ENCODE measurements at regions not wholly inside any gene's neighbourhood (a gene's known extent, or its start where the extent isn't known, plus 50 kb on each side); places are given as distances from the start of the nearest gene placed in this dataset.
A peak's percentile ranks its signal among the peaks of the same experiment; 100 is the strongest.

GRCh38 chr2:226256237-226256636 is 543.4 kb downstream of the IRS1 start:
- H3K27ac ChIP-seq: no peak overlapping the region
- no peaks in the 10 kb centered on the region for H3K4me1 ChIP-seq (replicated peaks in 1 of 2)
- peak in 3 of 8 experiments; percentile 14 to 56 (median 55) for ATAC-seq (replicated peaks in 6 of 8)
- 0 to 77% (median 25%) methylated on average over 1 to 2 of the region's 2 CpGs; no CpG with 5 or more reads in 3 of the 10 experiments for WGBS, 10 experiments
- in situ Hi-C loops (cut with MboI; ENCODE audit: low pct_unique_long_range_greater_than_20kb in 2 of 9, low sequenced_read_pairs in 9 of 9, unreplicated experiment in 9 of 9): no loop called here
- no peak overlapping the region for H3K4me3 ChIP-seq

DNA sequence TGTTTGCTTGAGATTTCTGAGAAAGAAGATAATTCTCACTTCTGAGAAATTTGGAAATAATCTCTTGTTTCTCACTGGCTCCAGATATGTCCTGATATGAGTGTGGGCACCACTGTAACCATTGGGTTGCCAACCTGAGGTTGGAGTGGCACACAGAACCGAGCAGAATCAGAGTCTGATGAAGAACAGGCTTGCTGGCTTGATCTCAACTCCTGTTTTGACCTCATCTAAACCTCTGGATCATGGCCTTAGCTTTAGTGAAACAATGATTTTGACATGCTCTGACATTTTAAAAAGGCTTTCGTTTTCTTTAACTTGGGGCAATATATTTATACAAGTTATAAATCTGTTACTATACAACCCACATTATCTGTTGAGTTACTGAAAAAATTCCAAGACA is 548.0 kb downstream of the IRS1 start:
- Histone ChIP-seq H3K27ac (no peak overlapping the region), H3K4me3 (no peak overlapping the region), H3K4me1 (replicated peaks in 1 of 2) (no peaks in the 10 kb centered on the region)
- ATAC-seq (replicated peaks in 6 of 8): no peak
- in situ Hi-C loops (cut with MboI; ENCODE audit: low pct_unique_long_range_greater_than_20kb in 2 of 9, low sequenced_read_pairs in 9 of 9, unreplicated experiment in 9 of 9): no loop called here
- WGBS, 10 experiments: 0 to 94% (median 66%) methylated on average over 1 to 2 of the region's 2 CpGs; no CpG with 5 or more reads in 1 of the 10 experiments

DNA sequence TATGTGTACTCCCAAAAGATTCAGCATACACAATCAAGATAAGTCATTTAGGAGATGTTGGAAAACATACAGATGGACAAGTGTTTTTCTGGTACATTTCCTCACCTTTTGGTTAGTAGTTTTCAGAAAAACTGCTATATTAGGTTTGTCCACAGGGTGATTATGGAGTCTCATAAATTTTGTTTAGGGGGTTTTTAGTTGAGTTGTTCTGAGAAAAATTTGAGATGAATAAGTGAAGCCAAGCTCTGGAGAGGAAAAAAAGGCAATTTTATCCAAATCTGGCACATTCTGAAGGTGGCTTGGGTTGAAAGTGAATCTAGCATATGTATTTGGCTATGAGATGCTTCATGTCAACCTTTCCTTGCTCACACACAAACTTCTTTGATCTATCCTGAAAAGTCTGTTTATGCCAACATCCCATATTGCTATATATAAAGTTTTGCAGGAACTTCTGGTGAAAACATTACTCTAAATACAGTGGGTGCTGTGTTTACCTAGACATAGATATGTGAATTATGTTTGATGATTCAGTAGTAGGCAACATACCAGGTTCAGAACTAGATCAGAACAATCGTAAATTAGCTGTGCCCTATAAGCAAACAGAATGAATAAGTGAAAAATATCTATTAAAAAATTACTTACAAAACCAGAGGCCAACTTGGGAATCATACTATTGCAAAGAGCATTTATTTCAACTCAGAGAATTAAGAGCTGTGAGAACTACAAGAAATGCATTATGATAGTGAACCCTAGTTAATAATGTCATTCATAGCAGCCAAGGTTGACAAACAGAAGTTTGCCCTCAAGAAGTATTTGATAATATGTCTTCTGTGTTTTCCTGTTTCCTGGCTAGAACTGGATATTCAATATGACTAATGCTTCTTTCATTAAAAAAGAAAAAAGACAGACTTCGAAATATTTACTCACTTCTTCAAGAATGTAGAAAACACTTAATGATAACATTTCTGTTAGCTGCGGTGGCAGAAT is 552.0 kb downstream of the IRS1 start:
- Histone ChIP-seq H3K4me3 (no peak overlapping the region), H3K4me1 (replicated peaks in 1 of 2) (no peaks in the 10 kb centered on the region), H3K27ac (no peak overlapping the region)
- in situ Hi-C loops (cut with MboI; ENCODE audit: low pct_unique_long_range_greater_than_20kb in 2 of 9, low sequenced_read_pairs in 9 of 9, unreplicated experiment in 9 of 9): no loop called here
- ATAC-seq (replicated peaks in 6 of 8): no peak
- 14 to 100% (median 86%) methylated on average over 1 to 3 of the region's 3 CpGs for WGBS, 10 experiments

GRCh38 chr2:226234187-226234586 is 565.4 kb downstream of the IRS1 start:
- in situ Hi-C loops (cut with MboI; ENCODE audit: low pct_unique_long_range_greater_than_20kb in 2 of 9, low sequenced_read_pairs in 9 of 9, unreplicated experiment in 9 of 9): no loop called here
- Histone ChIP-seq H3K4me1 (replicated peaks in 1 of 2) (no peaks in the 10 kb centered on the region), H3K4me3 (no peak overlapping the region), H3K27ac (no peak overlapping the region)
- no peak for ATAC-seq (replicated peaks in 6 of 8)
- WGBS, 10 experiments: 80 to 100% (median 95%) methylated on average over 1 to 2 of the region's 2 CpGs; no CpG with 5 or more reads in 1 of the 10 experiments

- Histone ChIP-seq H3K4me1 (replicated peaks in 1 of 2) (no peaks in the 10 kb centered on the region), H3K27ac (no peak overlapping the region), H3K4me3 (no peak overlapping the region)
- no peak for ATAC-seq (replicated peaks in 6 of 8)
- in situ Hi-C loops (cut with MboI; ENCODE audit: low pct_unique_long_range_greater_than_20kb in 2 of 9, low sequenced_read_pairs in 9 of 9, unreplicated experiment in 9 of 9): no loop called here
Measured at GRCh38 chr2:226233388-226233787, 566.2 kb downstream of the IRS1 start.

GRCh38 chr2:226228080-226228479 is 571.5 kb downstream of the IRS1 start:
- no peak for ATAC-seq (replicated peaks in 6 of 8)
- H3K27ac ChIP-seq: no peak overlapping the region
- in situ Hi-C loops (cut with MboI; ENCODE audit: low pct_unique_long_range_greater_than_20kb in 2 of 9, low sequenced_read_pairs in 9 of 9, unreplicated experiment in 9 of 9): no loop called here
- H3K4me3 ChIP-seq: no peak overlapping the region
- H3K4me1 ChIP-seq (replicated peaks in 1 of 2): no peaks in the 10 kb centered on the region
- 0 to 88% (median 53%) methylated on average over 1 to 2 of the region's 2 CpGs; no CpG with 5 or more reads in 2 of the 10 experiments for WGBS, 10 experiments

- H3K4me1 ChIP-seq (replicated peaks in 1 of 2): no peaks in the 10 kb centered on the region
- peak in 2 of 8 experiments; percentile 32 to 51 for ATAC-seq (replicated peaks in 6 of 8)
- no peak overlapping the region for H3K27ac ChIP-seq
- H3K4me3 ChIP-seq: no peak overlapping the region
- in situ Hi-C loops (cut with MboI; ENCODE audit: low pct_unique_long_range_greater_than_20kb in 2 of 9, low sequenced_read_pairs in 9 of 9, unreplicated experiment in 9 of 9): no loop called here
Measured at GRCh38 chr2:226227341-226227740, 572.3 kb downstream of the IRS1 start.

DNA sequence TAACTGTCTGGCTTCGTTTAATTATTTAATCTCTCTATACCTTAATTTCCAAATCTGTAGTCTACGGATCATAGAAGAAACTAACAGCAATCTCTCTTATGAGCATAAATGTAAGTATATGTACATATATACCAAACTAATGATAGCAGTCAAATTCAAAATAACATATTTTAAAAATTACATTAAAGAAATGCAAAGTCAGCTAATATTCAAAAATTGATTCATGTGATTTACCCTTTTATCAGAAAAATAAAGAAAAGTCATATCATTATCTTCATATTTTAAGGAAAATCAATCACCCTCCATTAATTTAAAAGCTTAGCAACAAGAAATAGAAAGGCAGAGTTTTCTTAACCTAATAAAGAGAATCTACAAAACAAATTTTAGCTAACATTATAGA is 575.9 kb downstream of the IRS1 start:
- no peak for ATAC-seq (replicated peaks in 6 of 8)
- Histone ChIP-seq H3K4me1 (replicated peaks in 1 of 2) (no peaks in the 10 kb centered on the region), H3K4me3 (no peak overlapping the region), H3K27ac (no peak overlapping the region)
- 60 to 94% (median 83%) methylated on average over 1 to 2 of the region's 2 CpGs for WGBS, 10 experiments
- in situ Hi-C loops (cut with MboI; ENCODE audit: low pct_unique_long_range_greater_than_20kb in 2 of 9, low sequenced_read_pairs in 9 of 9, unreplicated experiment in 9 of 9): loop anchor here in 1 of 9 experiments (25.0 kb wide), 1 partner anchor 564 kb away; the partner anchor contains the start of gene IRS1

GRCh38 chr2:226220511-226220910 is 579.1 kb downstream of the IRS1 start:
- Histone ChIP-seq H3K27ac (no peak overlapping the region), H3K4me3 (no peak overlapping the region), H3K4me1 (replicated peaks in 1 of 2) (no peaks in the 10 kb centered on the region)
- in situ Hi-C loops (cut with MboI; ENCODE audit: low pct_unique_long_range_greater_than_20kb in 2 of 9, low sequenced_read_pairs in 9 of 9, unreplicated experiment in 9 of 9): loop anchor here in 1 of 9 experiments (25.0 kb wide), 1 partner anchor 567 kb away; the partner anchor contains the start of gene IRS1
- no peak for ATAC-seq (replicated peaks in 6 of 8)
- WGBS, 10 experiments: 48 to 97% (median 83%) methylated on average over 1 to 3 of the region's 3 CpGs; no CpG with 5 or more reads in 1 of the 10 experiments

- 0 to 100% (median 60%) methylated on average over 1 of the region's 1 CpG; no CpG with 5 or more reads in 3 of the 10 experiments for WGBS, 10 experiments
- in situ Hi-C loops (cut with MboI; ENCODE audit: low pct_unique_long_range_greater_than_20kb in 2 of 9, low sequenced_read_pairs in 9 of 9, unreplicated experiment in 9 of 9): loop anchor here in 1 of 9 experiments (25.0 kb wide), 1 partner anchor 570 kb away; the partner anchor contains the start of gene IRS1
- no peak for ATAC-seq (replicated peaks in 6 of 8)
- H3K27ac ChIP-seq: no peak overlapping the region
- H3K4me3 ChIP-seq: no peak overlapping the region
- H3K4me1 ChIP-seq (replicated peaks in 1 of 2): no peaks in the 10 kb centered on the region
Measured at GRCh38 chr2:226217191-226217590, 582.4 kb downstream of the IRS1 start.

DNA sequence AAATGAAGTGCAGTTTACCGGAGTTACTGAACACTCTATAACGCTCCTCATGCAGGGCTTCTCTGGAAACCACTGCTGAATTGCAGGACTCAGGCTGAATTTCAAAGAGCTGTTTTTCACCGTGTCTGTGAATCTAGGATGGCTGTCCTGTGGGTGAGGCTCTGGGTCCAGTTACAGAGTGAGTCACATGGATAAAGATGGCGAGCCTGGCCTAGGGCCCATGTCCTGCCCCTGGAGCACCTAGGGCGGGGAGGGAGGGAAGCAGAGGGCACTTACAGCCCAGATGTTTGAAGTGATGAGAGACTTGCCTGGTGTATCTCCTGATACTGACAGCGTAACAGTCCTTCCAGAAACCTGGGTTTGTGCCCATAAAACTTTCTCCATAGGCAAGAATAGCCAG is 583.0 kb downstream of the IRS1 start:
- H3K27ac ChIP-seq: no peak overlapping the region
- no peaks in the 10 kb centered on the region for H3K4me1 ChIP-seq (replicated peaks in 1 of 2)
- no peak overlapping the region for H3K4me3 ChIP-seq
- 47 to 100% (median 92%) methylated on average over 1 to 4 of the region's 6 CpGs; no CpG with 5 or more reads in 1 of the 10 experiments for WGBS, 10 experiments
- peak in 2 of 8 experiments; percentile 30 to 57 for ATAC-seq (replicated peaks in 6 of 8)
- in situ Hi-C loops (cut with MboI; ENCODE audit: low pct_unique_long_range_greater_than_20kb in 2 of 9, low sequenced_read_pairs in 9 of 9, unreplicated experiment in 9 of 9): loop anchor here in 1 of 9 experiments (25.0 kb wide), 1 partner anchor 571 kb away; the partner anchor contains the start of gene IRS1

DNA sequence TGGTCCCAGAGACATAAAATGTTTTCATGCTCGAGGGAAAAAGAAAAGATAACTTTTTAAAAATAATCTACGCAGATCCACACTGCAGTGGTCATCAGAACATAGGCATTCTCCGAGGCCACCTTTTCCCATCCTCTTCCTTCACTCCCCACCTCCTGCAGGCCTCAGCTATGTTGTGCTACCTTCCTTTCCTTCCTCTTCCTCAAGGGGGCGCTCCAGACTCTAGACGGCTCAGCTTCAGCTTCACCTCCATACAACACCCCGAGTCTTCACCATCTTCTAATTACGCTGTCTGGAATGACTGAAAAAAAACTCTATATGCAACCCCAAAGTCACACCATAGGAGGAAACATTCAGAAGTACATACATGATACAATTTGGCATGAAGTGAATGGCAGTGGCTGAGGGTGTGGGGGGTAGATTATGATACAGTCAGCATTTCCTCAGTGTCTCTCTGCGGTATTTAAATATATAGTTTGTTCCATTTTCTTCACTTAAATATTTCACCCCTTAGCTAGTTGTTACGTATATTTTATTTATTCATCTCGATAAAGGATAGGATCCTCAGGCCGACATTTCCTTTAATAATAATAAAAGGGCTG is 583.6 kb downstream of the IRS1 start:
- peak; percentile 85 to 98 (median 88) for ATAC-seq (replicated peaks in 6 of 8)
- in situ Hi-C loops (cut with MboI; ENCODE audit: low pct_unique_long_range_greater_than_20kb in 2 of 9, low sequenced_read_pairs in 9 of 9, unreplicated experiment in 9 of 9): loop anchor here in 1 of 9 experiments (25.0 kb wide), 1 partner anchor 571 kb away; the partner anchor contains the start of gene IRS1
- Histone ChIP-seq H3K4me1 (replicated peaks in 1 of 2) (no peaks in the 10 kb centered on the region), H3K27ac (no peak overlapping the region), H3K4me3 (no peak overlapping the region)
- 48 to 93% (median 59%) methylated on average over 2 to 11 of the region's 11 CpGs for WGBS, 10 experiments

GRCh38 chr2:226213717-226214116 is 585.9 kb downstream of the IRS1 start:
- no peak for ATAC-seq (replicated peaks in 6 of 8)
- H3K27ac ChIP-seq: no peak overlapping the region
- no peak overlapping the region for H3K4me3 ChIP-seq
- H3K4me1 ChIP-seq (replicated peaks in 1 of 2): no peaks in the 10 kb centered on the region
- 17 to 100% (median 65%) methylated on average over 3 to 4 of the region's 4 CpGs for WGBS, 10 experiments
- in situ Hi-C loops (cut with MboI; ENCODE audit: low pct_unique_long_range_greater_than_20kb in 2 of 9, low sequenced_read_pairs in 9 of 9, unreplicated experiment in 9 of 9): loop anchor here in 1 of 9 experiments (25.0 kb wide), 1 partner anchor 574 kb away; the partner anchor contains the start of gene IRS1
